GM18867 (cell line): ENCODE measurements at regions not wholly inside any gene's neighbourhood (a gene's known extent, or its start where the extent isn't known, plus 50 kb on each side); places are given as distances from the start of the nearest gene placed in this dataset.
"Not testable (repeated sequence)": the region's sequence is repeated elsewhere in the genome, so short reads cannot be mapped to it uniquely, and the experiment has no call there.

Source experiments
- ATAC-seq: cut with Tn5 transposase; IDR thresholded peaks from one replicate; pipeline ENCODE4 v1.9.1; 2021; ENCODE audit warnings: mild to moderate bottlenecking, moderate library complexity; ENCODE audit not compliant: unreplicated experiment

DNA sequence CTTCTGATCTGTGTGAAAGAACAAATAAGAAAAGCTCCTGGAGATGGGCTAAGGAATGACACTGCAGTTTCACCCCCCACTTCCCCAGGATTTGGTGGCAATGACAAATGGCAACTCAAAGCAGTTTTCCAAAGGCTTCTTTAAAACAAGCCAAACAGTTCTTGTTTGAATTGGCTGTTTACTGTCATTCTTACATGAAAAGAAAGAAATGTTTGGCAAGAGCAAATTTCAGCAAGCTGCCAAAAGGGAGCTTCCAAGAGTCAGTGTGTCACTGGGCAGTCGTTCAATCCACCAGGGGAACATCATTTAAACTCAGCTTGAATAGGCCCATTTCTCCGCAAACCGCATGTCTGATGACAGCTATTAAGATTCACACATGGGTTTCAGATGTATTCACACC, 119.0 kb upstream of the RHOBTB1 start:
- no peak for ATAC-seq

GRCh38 chr10:61061923-61062504, 118.0 kb upstream of the RHOBTB1 start:
- ATAC-seq = no peak

DNA sequence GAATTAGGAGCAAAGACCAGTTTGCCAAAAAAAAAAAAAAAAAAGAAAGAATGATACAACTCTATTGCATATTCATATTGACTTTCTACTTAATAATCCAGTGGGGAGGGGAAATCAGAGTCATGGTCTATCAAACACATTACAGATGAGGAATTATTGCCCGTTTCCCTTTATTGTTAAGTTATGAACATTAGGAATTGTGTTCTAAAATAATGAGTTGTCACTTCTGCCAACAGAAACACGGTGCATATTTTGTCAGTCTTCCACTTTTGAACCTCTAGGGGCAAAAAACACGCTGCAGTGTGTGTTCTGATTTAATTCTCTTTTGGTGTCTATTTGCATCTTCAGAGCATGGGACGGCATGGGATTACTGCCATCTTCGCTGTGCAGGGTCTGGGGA, 115.7 kb upstream of the RHOBTB1 start:
- no peak for ATAC-seq

GRCh38 chr10:61052469-61053205, 108.7 kb upstream of the RHOBTB1 start:
- no peak for ATAC-seq

DNA sequence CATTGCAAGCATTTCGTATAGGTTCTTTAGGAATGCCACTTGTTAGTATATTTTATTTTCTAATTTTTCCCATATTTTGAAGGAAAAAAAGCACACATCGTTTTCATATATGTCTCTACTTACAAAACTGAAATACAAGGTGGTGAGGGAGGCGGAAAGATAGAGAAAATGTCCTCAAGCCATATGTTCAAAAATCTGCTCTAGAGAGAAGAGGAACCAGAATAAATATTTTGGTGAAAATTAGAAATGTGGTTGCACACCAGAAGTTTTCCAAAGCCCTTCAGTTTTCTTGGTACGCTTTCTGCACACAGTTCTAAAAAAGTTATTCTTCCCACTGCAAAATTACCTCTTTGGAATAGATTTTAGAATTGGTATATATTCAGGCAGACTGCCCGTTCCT, 107.4 kb upstream of the RHOBTB1 start:
- ATAC-seq = no peak

- no peak for ATAC-seq
These were observed 106.2 kb upstream of the RHOBTB1 start for GRCh38 chr10:61050120-61050745.

DNA sequence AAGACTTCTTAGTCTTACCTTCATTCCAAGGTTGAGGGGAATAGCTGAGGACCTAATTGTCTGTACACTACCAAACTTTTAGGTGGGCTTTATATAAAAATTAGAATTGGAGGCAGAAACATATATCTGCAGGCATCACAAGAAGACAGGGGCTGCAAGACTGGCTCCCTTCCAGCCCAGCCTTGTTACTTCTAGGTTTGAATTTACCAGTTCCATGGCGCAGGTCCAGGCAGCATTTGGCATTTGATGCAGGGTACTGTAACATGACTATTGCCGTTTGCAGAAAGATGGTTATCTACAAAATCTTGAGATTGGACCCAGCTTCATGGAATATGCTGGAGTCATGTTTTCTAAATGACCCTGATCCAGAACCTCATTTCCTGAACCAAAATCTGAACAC, 105.4 kb upstream of the RHOBTB1 start:
- no peak for ATAC-seq

GRCh38 chr10:61047788-61048560, 104.0 kb upstream of the RHOBTB1 start:
- no peak for ATAC-seq

DNA sequence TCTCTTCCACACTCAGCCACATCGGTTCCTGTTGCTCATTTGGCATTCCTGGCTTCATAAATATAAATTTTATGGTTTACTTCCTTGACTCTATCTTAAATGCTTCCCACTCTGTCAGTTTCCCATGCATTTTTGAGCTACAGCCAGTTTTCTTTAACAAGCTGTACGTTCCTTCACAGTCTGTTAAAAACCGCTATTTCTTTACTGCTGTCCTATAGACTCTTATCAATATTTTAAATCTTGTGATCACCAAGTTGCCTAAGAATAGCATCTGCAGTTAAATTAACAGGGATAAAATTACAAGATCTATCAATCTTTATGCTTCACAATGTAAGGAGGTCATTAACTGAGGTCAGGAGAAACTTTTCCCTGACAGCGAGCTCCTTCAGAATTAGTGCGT, 103.1 kb upstream of the RHOBTB1 start:
- ATAC-seq = no peak

- ATAC-seq = not testable (repeated sequence)
These were observed 101.5 kb upstream of the RHOBTB1 start for GRCh38 chr10:61045480-61045879.

GRCh38 chr10:61042533-61042932, 98.5 kb upstream of the RHOBTB1 start:
- no peak for ATAC-seq

DNA sequence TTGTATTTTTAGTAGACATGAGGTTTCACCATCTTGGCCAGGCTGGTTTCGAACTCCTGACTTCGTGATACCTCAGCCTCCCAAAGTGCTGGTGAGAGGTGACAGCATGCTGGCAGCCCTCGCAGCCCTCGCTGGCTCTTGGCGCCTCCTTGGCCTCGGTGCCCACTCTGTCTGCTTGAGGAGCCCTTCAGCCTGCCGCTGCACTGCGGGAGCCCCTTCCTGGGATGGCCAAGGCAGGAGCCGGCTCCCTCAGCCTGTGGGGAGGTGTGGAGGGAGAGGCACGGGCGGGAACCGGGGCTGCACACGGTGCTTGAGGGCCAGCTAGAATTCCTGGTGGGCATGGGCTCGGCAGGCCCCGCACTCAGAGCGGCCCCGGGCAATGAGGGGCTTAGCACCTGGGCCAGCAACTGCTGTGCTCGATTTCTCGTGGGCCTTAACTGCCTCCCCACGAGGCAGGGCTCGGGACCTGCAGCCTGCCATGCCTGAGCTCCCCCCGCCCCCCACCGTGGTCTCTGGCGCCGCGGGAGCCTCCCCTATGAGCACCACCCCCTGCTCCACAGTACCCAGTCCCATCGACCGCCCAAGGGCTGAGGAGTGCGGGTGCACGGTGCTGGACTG, 96.5 kb upstream of the RHOBTB1 start:
- no peak for ATAC-seq

DNA sequence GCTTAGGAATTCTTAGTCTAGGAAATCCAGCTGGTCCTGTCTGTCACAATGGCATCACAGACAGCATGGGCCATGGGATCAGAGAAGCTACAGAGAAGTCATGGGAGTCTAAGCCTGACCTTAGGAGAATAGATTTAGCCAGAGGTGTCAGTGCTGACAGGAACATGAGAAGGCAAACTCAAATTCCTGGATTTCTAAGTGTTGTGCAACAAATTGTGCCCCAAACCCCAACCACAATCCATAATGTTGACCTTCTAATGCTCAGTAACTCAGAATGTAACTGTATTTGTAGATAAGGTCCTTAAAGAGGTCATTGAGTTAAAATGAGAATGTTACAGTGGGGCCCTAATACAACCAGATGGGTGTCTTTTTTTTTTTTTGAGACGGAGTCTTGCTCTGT, 95.9 kb upstream of the RHOBTB1 start:
- ATAC-seq = no peak

- ATAC-seq = not testable (repeated sequence)
These were observed 93.4 kb upstream of the RHOBTB1 start for GRCh38 chr10:61037261-61037830.

GRCh38 chr10:61036148-61036547, 92.2 kb upstream of the RHOBTB1 start:
- not testable (repeated sequence) for ATAC-seq

- no peak for ATAC-seq
These were observed 87.4 kb upstream of the RHOBTB1 start for GRCh38 chr10:61031341-61031740.

GRCh38 chr10:61029411-61029810, 85.4 kb upstream of the RHOBTB1 start:
- ATAC-seq = no peak

GRCh38 chr10:61028861-61029361, 84.9 kb upstream of the RHOBTB1 start:
- no peak for ATAC-seq

DNA sequence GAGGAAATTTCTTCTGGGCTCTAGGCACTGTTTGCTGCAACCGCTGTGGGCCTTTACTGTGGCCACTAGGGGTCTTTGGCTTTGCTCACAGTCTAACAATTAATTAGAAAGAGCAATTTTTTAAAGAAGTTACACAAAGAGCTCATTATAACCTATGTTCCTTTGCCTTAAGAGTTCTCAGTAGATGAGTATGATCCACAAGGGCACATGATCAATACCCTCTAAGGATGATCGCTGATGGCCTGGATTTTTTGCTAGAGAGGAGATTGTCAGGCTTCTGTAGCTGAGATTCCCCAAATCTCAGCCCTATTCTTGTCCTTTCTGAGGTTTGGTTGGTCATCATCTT, 80.8 kb upstream of the RHOBTB1 start:
- peak; percentile 63 for ATAC-seq

GRCh38 chr10:61024151-61024855, 80.3 kb upstream of the RHOBTB1 start:
- no peak for ATAC-seq
